EL (cell line): ENCODE measurements at regions not wholly inside any gene's neighbourhood (a gene's known extent, or its start where the extent isn't known, plus 50 kb on each side); places are given as distances from the start of the nearest gene placed in this dataset.
A peak's percentile ranks its signal among the peaks of the same experiment; 100 is the strongest.

Experiments
- DNase-seq: peaks from one replicate; pipeline ENCODE4 v3.0.0-alpha.2; 2016

- DNase-seq, result no peak
Observed at GRCh38 chr11:130780437-130780836, 135.8 kb downstream of the SNX19 start.

- peak; percentile 89 for DNase-seq
Observed at GRCh38 chr11:130781931-130782330, 134.3 kb downstream of the SNX19 start.

- peak; percentile 76 for DNase-seq
Observed at GRCh38 chr11:130782361-130783222, 133.7 kb downstream of the SNX19 start.

- DNase-seq, result no peak
Observed at GRCh38 chr11:130783323-130783722, 133.0 kb downstream of the SNX19 start.

- DNase-seq, result peak; percentile 54
Observed at GRCh38 chr11:130785380-130786116, 130.7 kb downstream of the SNX19 start.

GRCh38 chr11:130786586-130786985 lies 129.7 kb downstream of the SNX19 start:
- DNase-seq, result no peak

GRCh38 chr11:130787092-130787616 lies 129.1 kb downstream of the SNX19 start:
- peak; percentile 67 for DNase-seq

GRCh38 chr11:130787973-130788570 lies 128.2 kb downstream of the SNX19 start:
- DNase-seq, result no peak

- DNase-seq, result no peak
Observed at GRCh38 chr11:130789056-130789640, 127.1 kb downstream of the SNX19 start.

GRCh38 chr11:130790689-130791088 lies 125.6 kb downstream of the SNX19 start:
- no peak for DNase-seq

GRCh38 chr11:130792772-130793171 lies 123.5 kb downstream of the SNX19 start:
- DNase-seq, result no peak

- DNase-seq, result no peak
Observed at GRCh38 chr11:130796828-130797227, 119.5 kb downstream of the SNX19 start.

- peak; percentile 98 for DNase-seq
Observed at GRCh38 chr11:130798280-130798679, 118.0 kb downstream of the SNX19 start.

GRCh38 chr11:130798801-130799200 lies 117.5 kb downstream of the SNX19 start:
- DNase-seq, result peak; percentile 51

- peak; percentile 90 for DNase-seq
Observed at GRCh38 chr11:130801333-130802122, 114.8 kb downstream of the SNX19 start.

- DNase-seq, result no peak
Observed at GRCh38 chr11:130802567-130802966, 113.7 kb downstream of the SNX19 start.

GRCh38 chr11:130804306-130805076 lies 111.8 kb downstream of the SNX19 start:
- no peak for DNase-seq

GRCh38 chr11:130806746-130807145 lies 109.5 kb downstream of the SNX19 start:
- no peak for DNase-seq

GRCh38 chr11:130808541-130808940 lies 107.7 kb downstream of the SNX19 start:
- DNase-seq, result no peak

- DNase-seq, result no peak
Observed at GRCh38 chr11:130813196-130813595, 103.1 kb downstream of the SNX19 start.

- DNase-seq, result no peak
Observed at GRCh38 chr11:130813638-130814037, 102.6 kb downstream of the SNX19 start.
